Cardiac fibroblast (primary cell): ENCODE measurements at regions not wholly inside any gene's neighbourhood (a gene's known extent, or its start where the extent isn't known, plus 50 kb on each side); places are given as distances from the start of the nearest gene placed in this dataset.
A peak's percentile ranks its signal among the peaks of the same experiment; 100 is the strongest.
"Not testable (repeated sequence)": the region's sequence is repeated elsewhere in the genome, so short reads cannot be mapped to it uniquely, and the experiment has no call there.

ENCODE experiments used
- DNase-seq, 2 donors: peaks; one replicate each; pipeline versions ENCODE4 v3.0.0 to v3.0.0-alpha.2; 2010; ENCODE audit warnings: low read depth in 2 of 2
- H3K4me3 ChIP-seq, 2 donors: replicated peaks in 1 of 2; 1 replicate in 1 of 2; 2 replicates in 1 of 2; pipeline ENCODE4 v1.5.1; 2011; ENCODE audit warnings: low read depth in 2 of 2, low read length in 2 of 2, mild to moderate bottlenecking in 2 of 2, moderate library complexity in 1 of 2
- TF ChIP-seq, protein P1 (sequence below): IDR thresholded peaks from one replicate; pipeline ENCODE4 v1.5.1; 2011; ENCODE audit warnings: low read depth, mild to moderate bottlenecking, low read length, inconsistent platforms

DNA sequence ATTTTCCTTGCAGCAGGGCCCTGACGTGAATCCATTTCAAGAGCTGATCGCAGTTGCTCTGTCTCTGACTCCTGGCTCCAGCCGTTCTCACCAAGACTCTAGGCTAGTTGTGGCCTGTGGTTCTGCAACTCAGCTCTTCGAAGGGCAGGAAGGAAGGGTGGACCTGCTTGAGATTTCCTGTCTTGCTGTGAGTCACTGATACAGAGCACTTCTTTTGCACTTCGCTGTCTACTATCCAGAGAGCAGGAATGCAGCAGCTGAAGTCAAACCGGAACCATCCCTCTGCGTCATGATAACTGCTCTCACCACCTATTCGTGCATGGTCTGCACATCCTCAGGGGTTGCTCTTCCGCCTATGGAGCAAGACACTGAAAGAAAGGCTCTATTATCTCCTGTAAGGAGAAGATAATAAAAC, 59.7 kb downstream of the RAP2B start:
- H3K4me3 ChIP-seq = no peak overlapping the region
- TF ChIP-seq, protein P1, sequence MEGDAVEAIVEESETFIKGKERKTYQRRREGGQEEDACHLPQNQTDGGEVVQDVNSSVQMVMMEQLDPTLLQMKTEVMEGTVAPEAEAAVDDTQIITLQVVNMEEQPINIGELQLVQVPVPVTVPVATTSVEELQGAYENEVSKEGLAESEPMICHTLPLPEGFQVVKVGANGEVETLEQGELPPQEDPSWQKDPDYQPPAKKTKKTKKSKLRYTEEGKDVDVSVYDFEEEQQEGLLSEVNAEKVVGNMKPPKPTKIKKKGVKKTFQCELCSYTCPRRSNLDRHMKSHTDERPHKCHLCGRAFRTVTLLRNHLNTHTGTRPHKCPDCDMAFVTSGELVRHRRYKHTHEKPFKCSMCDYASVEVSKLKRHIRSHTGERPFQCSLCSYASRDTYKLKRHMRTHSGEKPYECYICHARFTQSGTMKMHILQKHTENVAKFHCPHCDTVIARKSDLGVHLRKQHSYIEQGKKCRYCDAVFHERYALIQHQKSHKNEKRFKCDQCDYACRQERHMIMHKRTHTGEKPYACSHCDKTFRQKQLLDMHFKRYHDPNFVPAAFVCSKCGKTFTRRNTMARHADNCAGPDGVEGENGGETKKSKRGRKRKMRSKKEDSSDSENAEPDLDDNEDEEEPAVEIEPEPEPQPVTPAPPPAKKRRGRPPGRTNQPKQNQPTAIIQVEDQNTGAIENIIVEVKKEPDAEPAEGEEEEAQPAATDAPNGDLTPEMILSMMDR = no peak
- DNase-seq = peak; percentile 98

DNA sequence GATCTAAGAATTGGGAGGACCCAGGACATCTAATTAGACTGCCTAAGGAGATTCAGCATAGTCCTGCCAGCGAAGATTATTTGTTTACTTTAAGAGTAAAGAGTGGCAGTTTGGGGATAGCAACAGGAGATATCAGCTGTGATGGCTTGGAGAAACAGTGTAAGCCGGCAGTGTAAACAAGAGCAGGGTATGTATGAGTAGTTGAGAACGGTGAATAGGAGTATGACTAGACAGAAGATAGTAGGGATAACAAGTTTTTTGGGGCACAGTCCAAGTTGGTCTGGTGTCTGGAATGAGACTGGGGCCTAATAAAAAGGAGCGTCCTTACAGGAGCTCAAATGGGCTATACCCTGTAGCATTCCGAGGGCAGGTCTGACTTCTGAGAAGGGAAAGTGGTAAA, 64.9 kb downstream of the RAP2B start:
- not testable (repeated sequence) for DNase-seq, H3K4me3 ChIP-seq

- not testable (repeated sequence) for DNase-seq, H3K4me3 ChIP-seq
Observed at GRCh38 chr3:153230427-153230826, 68.4 kb downstream of the RAP2B start.

- H3K4me3 ChIP-seq, DNase-seq: not testable (repeated sequence)
Observed at GRCh38 chr3:153231245-153231644, 69.2 kb downstream of the RAP2B start.

DNA sequence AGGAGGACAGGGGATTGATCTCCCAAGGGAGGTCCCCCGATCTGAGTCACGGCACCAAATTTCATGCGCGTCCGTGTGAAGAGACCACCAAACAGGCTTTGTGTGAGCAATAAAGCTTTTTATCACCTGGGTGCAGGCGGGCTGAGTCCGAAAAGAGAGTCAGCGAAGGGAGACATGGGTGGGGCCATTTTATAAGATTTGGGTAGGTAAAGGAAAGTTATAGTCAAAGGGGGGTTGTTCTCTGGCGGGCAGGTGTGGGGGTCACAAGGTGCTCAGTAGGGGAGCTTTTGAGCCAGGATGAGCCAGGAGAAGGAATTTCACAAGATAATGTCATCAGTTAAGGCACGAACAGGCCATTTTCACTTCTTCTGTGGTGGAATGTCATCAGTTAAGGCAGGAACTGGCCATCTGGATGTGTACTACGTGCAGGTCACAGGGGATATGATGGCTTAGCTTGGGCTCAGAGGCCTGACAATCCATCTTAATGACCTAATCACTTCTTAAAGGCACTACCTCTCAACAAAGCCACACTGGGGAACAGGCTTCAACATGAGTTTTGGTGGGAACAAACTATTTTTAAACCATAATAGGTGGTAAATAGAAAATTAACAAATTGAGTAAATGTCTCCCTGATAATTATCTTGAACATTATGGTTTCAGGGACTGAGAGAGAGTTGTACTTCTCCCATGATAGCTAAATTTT, 70.2 kb downstream of the RAP2B start:
- not testable (repeated sequence) for H3K4me3 ChIP-seq
- peak in 1 of 2 donors; percentile 55 for DNase-seq

DNA sequence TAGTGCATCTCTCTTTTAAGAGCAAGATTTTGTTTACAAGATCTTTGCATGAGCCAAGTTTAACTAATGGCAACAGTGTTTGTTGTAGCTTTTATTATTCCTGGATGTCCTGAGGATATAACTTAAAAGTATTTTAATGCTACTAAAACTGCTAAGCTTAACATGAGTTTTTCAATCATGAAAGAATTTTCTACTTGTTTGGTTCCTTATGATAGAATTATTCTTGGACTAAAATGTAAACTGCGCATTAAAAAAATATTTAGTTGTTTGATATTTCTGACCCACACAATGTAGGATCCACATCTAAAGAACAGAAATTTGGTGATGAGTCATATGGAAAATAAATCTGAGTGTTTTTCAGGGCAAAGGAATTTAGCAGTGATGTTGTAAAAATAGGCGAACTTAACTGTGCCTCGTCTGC, 70.8 kb downstream of the RAP2B start:
- TF ChIP-seq, protein P1 = no peak
- peak; percentile 67 to 83 for DNase-seq
- H3K4me3 ChIP-seq = no peak overlapping the region

DNA sequence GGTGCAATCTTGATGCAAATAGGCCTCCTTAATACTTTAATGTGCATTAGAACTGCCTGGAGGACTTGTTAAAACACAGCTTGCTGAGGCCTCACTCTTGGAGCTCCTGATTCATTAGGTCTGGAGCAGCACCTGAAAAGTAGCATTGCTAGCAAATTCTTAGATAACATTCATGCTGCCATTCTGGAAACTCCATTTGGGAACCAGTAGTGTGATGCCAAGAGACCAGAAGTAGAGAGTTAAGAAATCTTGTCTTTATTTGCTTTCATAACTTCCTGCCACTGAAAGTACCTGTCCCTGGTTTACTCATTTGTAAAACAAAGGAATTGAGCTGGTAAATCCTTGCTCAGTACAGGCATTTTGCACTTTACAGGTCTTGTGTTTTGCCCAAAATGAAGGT, 72.0 kb downstream of the RAP2B start:
- TF ChIP-seq, protein P1 = no peak

DNA sequence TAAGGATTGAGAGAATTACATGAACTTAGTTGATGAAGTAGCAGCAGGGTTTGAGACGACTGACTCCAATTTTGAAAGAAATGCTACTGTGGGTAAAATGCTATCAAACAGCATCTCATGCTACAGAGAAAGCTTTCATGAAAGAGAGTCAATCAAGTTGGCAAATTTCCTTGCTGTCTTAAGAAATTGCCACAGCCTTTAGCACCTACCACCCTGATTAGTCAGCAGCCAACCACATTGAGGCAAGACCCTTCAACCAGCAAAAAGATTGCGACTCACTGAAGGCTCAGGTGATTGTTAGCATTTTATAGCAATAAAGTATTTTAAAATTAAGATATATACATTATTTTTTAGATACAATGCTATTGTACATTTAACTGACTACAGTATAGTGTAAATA, 80.9 kb downstream of the RAP2B start:
- no peak for DNase-seq
- TF ChIP-seq, protein P1 = no peak
- H3K4me3 ChIP-seq = no peak overlapping the region

More for the DNA sequence above, 72.0 kb downstream of the RAP2B start:
- no peak for DNase-seq
- no peak overlapping the region for H3K4me3 ChIP-seq

DNA sequence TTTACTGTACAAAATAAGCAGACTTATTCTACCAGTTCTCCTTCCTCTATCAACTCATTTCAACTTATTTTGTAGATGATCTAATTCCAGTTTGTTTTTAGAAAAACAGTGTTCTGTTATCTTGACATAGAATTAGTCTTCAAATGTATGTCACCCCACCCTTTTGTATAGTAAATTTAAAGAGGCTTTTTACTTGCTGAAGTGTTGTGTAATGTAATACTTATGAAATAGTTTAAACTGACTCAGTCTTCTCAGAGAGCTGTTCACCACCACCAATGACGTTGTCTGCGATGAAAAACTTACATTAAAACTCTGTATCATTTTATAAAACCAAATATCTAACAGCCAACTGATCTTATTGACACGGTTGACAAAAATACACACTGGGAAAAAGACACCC, 82.9 kb downstream of the RAP2B start:
- no peak overlapping the region for H3K4me3 ChIP-seq
- peak; percentile 33 to 67 for DNase-seq
- TF ChIP-seq, protein P1 = no peak
